ENCODE measurements at regions not wholly inside any gene's neighbourhood (a gene's known extent, or its start where the extent isn't known, plus 50 kb on each side); places are given as distances from the start of the nearest gene placed in this dataset.

- Histone ChIP-seq H3K27ac (no peak overlapping the region), H3K4me3 (no peak overlapping the region), H3K4me1 (no peaks in the 10 kb centered on the region), H3K9me3 (no peaks in the 10 kb centered on the region), H3K27me3 (no peaks in the 10 kb centered on the region), H3K36me3 (no peaks in the 10 kb centered on the region)
- intact Hi-C loops (cut with DNase I): no loop called here
- no peak for DNase-seq (ENCODE audit: extremely low spot score in 2 of 2)
- TF ChIP-seq CTCF (IDR thresholded peaks at IDR 0.05): no peak
- no peak for TF ChIP-seq POLR2AphosphoS5 (IDR thresholded peaks at IDR 0.05; ENCODE audit: insufficient read depth in 1 of 2, low read depth in 1 of 2)
- TF ChIP-seq POLR2A (IDR thresholded peaks at IDR 0.05): no peak
Measured at GRCh38 chr1:244150071-244150470, 99.0 kb downstream of the ZBTB18 start.

- no peaks in the 10 kb centered on the region for H3K36me3 ChIP-seq
- no peaks in the 10 kb centered on the region for H3K4me1 ChIP-seq
- H3K27me3 ChIP-seq: no peaks in the 10 kb centered on the region
- H3K9me3 ChIP-seq: no peaks in the 10 kb centered on the region
- TF ChIP-seq CTCF (IDR thresholded peaks at IDR 0.05) (no peak), POLR2AphosphoS5 (IDR thresholded peaks at IDR 0.05; ENCODE audit: insufficient read depth in 1 of 2, low read depth in 1 of 2) (no peak), POLR2A (IDR thresholded peaks at IDR 0.05) (no peak)
- H3K4me3 ChIP-seq: no peak overlapping the region
- intact Hi-C loops (cut with DNase I): no loop called here
- no peak for DNase-seq (ENCODE audit: extremely low spot score in 2 of 2)
- H3K27ac ChIP-seq: no peak overlapping the region
Measured at GRCh38 chr1:244150665-244151064, 99.6 kb downstream of the ZBTB18 start.

- H3K9me3 ChIP-seq: no peaks in the 10 kb centered on the region
- DNase-seq (ENCODE audit: extremely low spot score in 2 of 2): no peak
- H3K4me1 ChIP-seq: no peaks in the 10 kb centered on the region
- no peak overlapping the region for H3K27ac ChIP-seq
- H3K36me3 ChIP-seq: no peaks in the 10 kb centered on the region
- intact Hi-C loops (cut with DNase I): no loop called here
- TF ChIP-seq POLR2AphosphoS5 (IDR thresholded peaks at IDR 0.05; ENCODE audit: insufficient read depth in 1 of 2, low read depth in 1 of 2) (no peak), POLR2A (IDR thresholded peaks at IDR 0.05) (no peak), CTCF (IDR thresholded peaks at IDR 0.05) (no peak)
- H3K27me3 ChIP-seq: no peaks in the 10 kb centered on the region
- no peak overlapping the region for H3K4me3 ChIP-seq
Measured at GRCh38 chr1:244151537-244151936, 100.5 kb downstream of the ZBTB18 start.

- intact Hi-C loops (cut with DNase I): no loop called here
- H3K27ac ChIP-seq: no peak overlapping the region
Measured at GRCh38 chr1:244154508-244154871, 103.4 kb downstream of the ZBTB18 start.

More at GRCh38 chr1:244154508-244154871, 103.4 kb downstream of the ZBTB18 start:
- TF ChIP-seq POLR2A (IDR thresholded peaks at IDR 0.05) (no peak), CTCF (IDR thresholded peaks at IDR 0.05) (no peak), POLR2AphosphoS5 (IDR thresholded peaks at IDR 0.05; ENCODE audit: insufficient read depth in 1 of 2, low read depth in 1 of 2) (no peak)
- Histone ChIP-seq H3K4me1 (no peaks in the 10 kb centered on the region), H3K27me3 (no peaks in the 10 kb centered on the region), H3K9me3 (no peaks in the 10 kb centered on the region), H3K4me3 (no peak overlapping the region), H3K36me3 (no peaks in the 10 kb centered on the region)
- no peak for DNase-seq (ENCODE audit: extremely low spot score in 2 of 2)

Measured in vagina (tissue), 2 donors.